GM12878 (cell line): ENCODE measurements at regions not wholly inside any gene's neighbourhood (a gene's known extent, or its start where the extent isn't known, plus 50 kb on each side); places are given as distances from the start of the nearest gene placed in this dataset.
A peak's percentile ranks its signal among the peaks of the same experiment; 100 is the strongest.

ENCODE experiments used
- ATAC-seq: fragments of 200-7000 bp; cut with Tn5 transposase; 3 replicates; pipeline ENCODE4 v1.9.1; 2020; ENCODE audit warnings: mild to moderate bottlenecking, moderate library complexity
- BruUV-seq: library from RNA; stranded (reverse); fragments of 400-500 nt; replicated peaks from 2 replicates; lab custom pipeline; 2021; lab: Mats Ljungman, UMichigan
- CTCF ChIA-PET: fragments of 300-600 bp; sonication (Branson Sonifier 250); formaldehyde crosslinking; extraction: SDS; loops from one replicate; lab custom pipeline; 2021; ENCODE audit warnings: inconsistent platforms; lab: Yijun Ruan, JAX
- POLR2A ChIA-PET: fragments of 350-600 bp; formaldehyde crosslinking; extraction: SDS; loops from one replicate; lab custom pipeline; 2021; ENCODE audit warnings: inconsistent platforms; lab: Charles Lee
- RAD21 ChIA-PET: fragments of 300-600 bp; sonication (Branson Sonifier 250); formaldehyde crosslinking; loops from one replicate; lab custom pipeline; 2023; ENCODE audit warnings: antibody characterized with exemption; ENCODE audit not compliant: unreplicated experiment; lab: Charles Lee
- SMC1A ChIA-PET: fragments of 300-600 bp; sonication (Branson Sonifier 250); formaldehyde crosslinking; loops from one replicate; lab custom pipeline; 2023; ENCODE audit not compliant: unreplicated experiment, uncharacterized antibody; lab: Charles Lee
- DNase-seq: peaks from one replicate; pipeline ENCODE4 v3.0.0-alpha.2; 2011; ENCODE audit warnings: low read depth, low spot score
- FAIRE-seq: peaks from 3 replicates; lab custom pipeline; 2011; peaks lifted over from hg19 to GRCh38; lab: Jason Lieb, UNC
- H2AFZ ChIP-seq: 2 replicates; pipeline ENCODE4 v1.6.0; 2011; ENCODE audit warnings: low read depth, low read length, control low read depth; ENCODE audit not compliant: control insufficient read depth
- H3K27ac ChIP-seq: 2 replicates; pipeline ENCODE4 v1.5.1; 2011; ENCODE audit warnings: control low read depth; ENCODE audit not compliant: control insufficient read depth, insufficient read depth
- H3K27me3 ChIP-seq, 2 experiments: replicated peaks in 1 of 2; 2 replicates each; pipeline versions ENCODE4 v1.6.0 to v1.6.1; 2011; ENCODE audit warnings: low read length in 1 of 2; ENCODE audit not compliant: control insufficient read depth in 2 of 2, insufficient read depth in 2 of 2
- H3K36me3 ChIP-seq, 2 experiments: 2 replicates each; pipeline ENCODE4 v1.5.1; 2011; ENCODE audit warnings: low read length in 1 of 2; ENCODE audit not compliant: control insufficient read depth in 2 of 2, insufficient read depth in 2 of 2
- H3K4me1 ChIP-seq: 2 replicates; pipeline ENCODE4 v1.6.1; 2011; ENCODE audit warnings: mild to moderate bottlenecking, low read length, moderate library complexity, mixed read lengths; ENCODE audit not compliant: control insufficient read depth, insufficient read depth
- H3K4me2 ChIP-seq: 2 replicates; pipeline ENCODE4 v1.6.0; 2011; ENCODE audit warnings: control low read depth; ENCODE audit not compliant: control insufficient read depth, insufficient read depth
- H3K4me3 ChIP-seq: fragments of 200-600 bp; sonication (generic); 2 replicates; pipeline ENCODE4 v1.5.1; 2016
- H3K79me2 ChIP-seq: 2 replicates; pipeline ENCODE4 v1.6.0; 2011; ENCODE audit warnings: low read length; ENCODE audit not compliant: control insufficient read depth, insufficient read depth
- H3K9ac ChIP-seq: 2 replicates; pipeline ENCODE4 v1.8.0; 2011; ENCODE audit warnings: low read length, control low read depth, mixed read lengths; ENCODE audit not compliant: control insufficient read depth, insufficient read depth
- H3K9me3 ChIP-seq: replicated peaks from 3 replicates; pipeline ENCODE4 v1.5.1; 2011; ENCODE audit warnings: mild to moderate bottlenecking, low read length; ENCODE audit not compliant: control insufficient read depth, insufficient read depth
- H4K20me1 ChIP-seq: 2 replicates; pipeline ENCODE4 v1.6.0; 2011; ENCODE audit not compliant: control insufficient read depth, insufficient read depth
- ETV6 ChIP-seq, 2 experiments: fragments of 450-650 bp in 1 of 2; IDR thresholded peaks in 1 of 2; conservative IDR thresholded peaks in 1 of 2; 2 replicates each; pipeline ENCODE4 v1.6.1; 2014; ENCODE audit warnings: antibody characterized with exemption in 1 of 2, borderline replicate concordance in 1 of 2, low read depth in 1 of 2, mild to moderate bottlenecking in 1 of 2, moderate library complexity in 1 of 2
- GATAD2B ChIP-seq: fragments of 450-650 bp; conservative IDR thresholded peaks from 2 replicates; pipeline ENCODE4 v1.6.1; 2017; ENCODE audit warnings: low read depth, mild to moderate bottlenecking, moderate library complexity
- LARP7 ChIP-seq: fragments of 450-650 bp; IDR thresholded peaks from 2 replicates; pipeline ENCODE4 v1.6.1; 2017; ENCODE audit warnings: mild to moderate bottlenecking
- MXI1 ChIP-seq: fragments of 150-350 bp; IDR thresholded peaks from 2 replicates; pipeline ENCODE4 v1.6.1; 2011; ENCODE audit warnings: low read depth, mild to moderate bottlenecking, inconsistent platforms, low read length, improper control_type of control experiment
- POLR2A ChIP-seq: IDR thresholded peaks from 2 replicates; pipeline ENCODE4 v1.6.1; 2011; ENCODE audit warnings: low read depth, mild to moderate bottlenecking, low read length
- YBX1 ChIP-seq: fragments of 450-650 bp; IDR thresholded peaks from 2 replicates; pipeline ENCODE4 v1.6.1; 2016; ENCODE audit warnings: antibody characterized with exemption
- ZNF274 ChIP-seq: IDR thresholded peaks from one replicate; pipeline ENCODE4 v1.8.0; 2011; ENCODE audit not compliant: insufficient read length, insufficient read depth
- WGBS: methylation state at CpG from one replicate; pipeline ENCODE4 v1.1.6; 2016; ENCODE audit warnings: low lambda C conversion rate; ENCODE audit not compliant: insufficient replicate concordance, insufficient coverage; ENCODE audit errors: missing lambda C conversion rate; 5-methylcytosine and 5-hydroxymethylcytosine counted together
- in situ Hi-C: fragments of 300-500 bp; cut with MboI; formaldehyde crosslinking; loops from 9 replicates; pipeline ENCODE4 v1.14.3; 2018; ENCODE audit warnings: mixed read lengths
- intact Hi-C: fragments of 100-400 bp; cut with micrococcal nuclease; formaldehyde crosslinking; loops from one replicate; pipeline ENCODE4 v1.14.2; 2022; ENCODE audit not compliant: unreplicated experiment
- TF ChIP-seq, protein P1 (sequence below): fragments of 450-650 bp; IDR thresholded peaks from 2 replicates; pipeline ENCODE4 v1.6.1; 2017; ENCODE audit warnings: mild to moderate bottlenecking

DNA sequence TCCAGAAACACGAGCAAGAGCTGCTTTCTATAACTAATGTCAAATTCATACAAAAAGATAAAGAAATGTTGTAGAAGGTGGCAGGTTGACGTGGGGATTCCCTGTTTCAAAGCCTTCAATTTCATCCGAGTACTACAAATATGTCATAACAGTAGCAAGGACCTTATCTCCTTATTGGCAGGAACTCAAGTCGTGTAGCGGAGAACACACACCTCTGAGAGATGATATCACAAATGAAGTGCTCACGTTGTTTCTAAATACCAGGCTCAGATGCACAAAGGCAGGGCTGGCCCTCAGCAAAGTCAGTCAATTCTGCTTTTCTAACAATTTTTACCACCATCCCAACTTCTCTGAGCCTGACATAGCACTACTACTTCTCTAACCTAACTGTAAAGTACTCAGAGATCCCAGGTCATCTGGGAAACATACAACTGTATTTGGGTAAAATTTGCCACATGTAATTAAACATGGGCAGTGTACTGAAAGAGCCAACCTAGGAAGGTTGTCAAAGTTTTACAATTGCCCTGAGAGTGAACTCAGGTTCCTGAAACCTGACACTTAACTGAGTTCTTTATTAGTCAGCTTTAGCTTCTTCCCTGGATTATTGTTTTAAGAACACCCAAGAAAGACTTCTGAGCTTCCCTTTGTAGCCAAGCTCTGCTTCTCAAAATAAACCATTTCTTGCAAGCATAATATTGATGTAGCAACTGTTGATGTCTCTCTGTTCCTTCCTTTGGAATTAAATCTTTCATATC, 813.7 kb upstream of the ACVR2A start:
- Histone ChIP-seq H2AFZ (no peak overlapping the region), H4K20me1 (no peaks in the 10 kb centered on the region), H3K36me3 (no peaks in the 10 kb centered on the region), H3K27me3 (no peaks in the 10 kb centered on the region), H3K9me3 (no peaks in the 10 kb centered on the region; the same call in 2 of the 3 replicates), H3K79me2 (no peaks in the 10 kb centered on the region), H3K4me3 (no peak overlapping the region), H3K4me2 (no peak overlapping the region), H3K4me1 (no peaks in the 10 kb centered on the region), H3K27ac (no peak overlapping the region), H3K9ac (no peak overlapping the region)
- intact Hi-C loops = no loop called here
- DNase-seq = no peak
- peak; percentile 58 for ATAC-seq
- POLR2A ChIA-PET = no interaction called here
- WGBS = 33% methylated on average over 6 of the region's 6 CpGs
- in situ Hi-C loops = no loop called here
- TF ChIP-seq, protein P1, sequence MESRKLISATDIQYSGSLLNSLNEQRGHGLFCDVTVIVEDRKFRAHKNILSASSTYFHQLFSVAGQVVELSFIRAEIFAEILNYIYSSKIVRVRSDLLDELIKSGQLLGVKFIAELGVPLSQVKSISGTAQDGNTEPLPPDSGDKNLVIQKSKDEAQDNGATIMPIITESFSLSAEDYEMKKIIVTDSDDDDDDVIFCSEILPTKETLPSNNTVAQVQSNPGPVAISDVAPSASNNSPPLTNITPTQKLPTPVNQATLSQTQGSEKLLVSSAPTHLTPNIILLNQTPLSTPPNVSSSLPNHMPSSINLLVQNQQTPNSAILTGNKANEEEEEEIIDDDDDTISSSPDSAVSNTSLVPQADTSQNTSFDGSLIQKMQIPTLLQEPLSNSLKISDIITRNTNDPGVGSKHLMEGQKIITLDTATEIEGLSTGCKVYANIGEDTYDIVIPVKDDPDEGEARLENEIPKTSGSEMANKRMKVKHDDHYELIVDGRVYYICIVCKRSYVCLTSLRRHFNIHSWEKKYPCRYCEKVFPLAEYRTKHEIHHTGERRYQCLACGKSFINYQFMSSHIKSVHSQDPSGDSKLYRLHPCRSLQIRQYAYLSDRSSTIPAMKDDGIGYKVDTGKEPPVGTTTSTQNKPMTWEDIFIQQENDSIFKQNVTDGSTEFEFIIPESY = no peak
- TF ChIP-seq MXI1 = no peak
- TF ChIP-seq LARP7 = no peak
- TF ChIP-seq GATAD2B = no peak
- TF ChIP-seq POLR2A = no peak
- TF ChIP-seq YBX1 = no peak
- no peak for TF ChIP-seq ZNF274
- no peak for TF ChIP-seq ETV6 (conservative IDR thresholded peaks at IDR 0.05 in 1 of 2, IDR thresholded peaks at IDR 0.05 in 1 of 2; ENCODE audit: borderline replicate concordance in 1 of 2, low read depth in 1 of 2)
- SMC1A ChIA-PET = interaction anchor here (0.6 to 1.1 kb wide), 3 partner anchors 14 to 137 kb away, joined by 3 to 7 read pairs (median 3); no protein-coding TSS in a partner anchor
- CTCF ChIA-PET = interaction anchor here (1.0 to 1.4 kb wide), 3 partner anchors 10 to 297 kb away, joined by 3 to 7 read pairs (median 4); no protein-coding TSS in a partner anchor
- RAD21 ChIA-PET = no interaction called here
- FAIRE-seq = no peak
- no TSS peak for BruUV-seq
